Trophoblast cell (in vitro differentiated cells and primary cell): ENCODE measurements at regions not wholly inside any gene's neighbourhood (a gene's known extent, or its start where the extent isn't known, plus 50 kb on each side); places are given as distances from the start of the nearest gene placed in this dataset.

Source experiments
- DNase-seq, 2 donors: peaks; one replicate each; pipeline ENCODE4 v3.0.0-alpha.2; 2016
- H2AFZ ChIP-seq: 2 replicates; pipeline ENCODE4 v1.6.1; 2013; ENCODE audit warnings: low read length, moderate library complexity, mild to moderate bottlenecking; ENCODE audit not compliant: insufficient read depth, poor library complexity
- H2AK5ac ChIP-seq: 2 replicates; pipeline ENCODE4 v1.6.1; 2013; ENCODE audit warnings: mild to moderate bottlenecking, low read length
- H2BK120ac ChIP-seq: 2 replicates; pipeline ENCODE4 v1.6.1; 2013; ENCODE audit warnings: low read length, mild to moderate bottlenecking, moderate library complexity; ENCODE audit not compliant: insufficient read depth, poor library complexity
- H2BK12ac ChIP-seq: 2 replicates; pipeline ENCODE4 v1.6.1; 2013; ENCODE audit warnings: mild to moderate bottlenecking, low read length, moderate library complexity
- H2BK5ac ChIP-seq: 2 replicates; pipeline ENCODE4 v1.6.1; 2013; ENCODE audit warnings: low read length, low read depth, moderate library complexity, mild to moderate bottlenecking; ENCODE audit not compliant: poor library complexity
- H3K14ac ChIP-seq: 2 replicates; pipeline ENCODE4 v1.6.1; 2013; ENCODE audit warnings: mild to moderate bottlenecking, low read length
- H3K18ac ChIP-seq: 2 replicates; pipeline ENCODE4 v1.6.1; 2013; ENCODE audit warnings: mild to moderate bottlenecking, low read length
- H3K23ac ChIP-seq: 2 replicates; pipeline ENCODE4 v1.6.1; 2013; ENCODE audit warnings: low read length
- H3K27ac ChIP-seq: 2 replicates; pipeline ENCODE4 v1.5.1; 2013; ENCODE audit warnings: low read depth, mild to moderate bottlenecking, inconsistent platforms, low read length, moderate library complexity
- H3K27me3 ChIP-seq: 2 replicates; pipeline ENCODE4 v1.6.1; 2013; ENCODE audit warnings: inconsistent platforms, mild to moderate bottlenecking, low read length, moderate library complexity; ENCODE audit not compliant: insufficient read depth
- H3K36me3 ChIP-seq, 2 experiments: 1 replicate in 1 of 2; 2 replicates in 1 of 2; pipeline ENCODE4 v1.6.1; 2013; ENCODE audit warnings: low read length in 2 of 2, mild to moderate bottlenecking in 2 of 2, moderate library complexity in 1 of 2; ENCODE audit not compliant: insufficient read depth in 2 of 2, control insufficient read depth in 1 of 2
- H3K4ac ChIP-seq: 2 replicates; pipeline ENCODE4 v1.6.1; 2013; ENCODE audit warnings: low read depth, mild to moderate bottlenecking, low read length, moderate library complexity
- H3K4me1 ChIP-seq, 2 experiments: 1 replicate in 1 of 2; 2 replicates in 1 of 2; pipeline ENCODE4 v1.6.1; 2013; ENCODE audit warnings: low read length in 2 of 2, mild to moderate bottlenecking in 2 of 2, moderate library complexity in 1 of 2; ENCODE audit not compliant: insufficient read depth in 2 of 2, control insufficient read depth in 1 of 2
- H3K4me2 ChIP-seq: 2 replicates; pipeline ENCODE4 v1.6.1; 2013; ENCODE audit warnings: inconsistent platforms, mild to moderate bottlenecking, low read length, moderate library complexity
- H3K4me3 ChIP-seq: 2 replicates; pipeline ENCODE4 v1.5.1; 2013; ENCODE audit warnings: mild to moderate bottlenecking, low read depth, low read length, inconsistent platforms
- H3K79me1 ChIP-seq: one replicate; pipeline ENCODE4 v1.6.1; 2013; ENCODE audit warnings: low read length
- H3K79me2 ChIP-seq: 2 replicates; pipeline ENCODE4 v1.6.1; 2013; ENCODE audit warnings: low read length, mild to moderate bottlenecking; ENCODE audit not compliant: control insufficient read depth, insufficient read depth, poor library complexity
- H3K9ac ChIP-seq: 2 replicates; pipeline ENCODE4 v1.6.1; 2013; ENCODE audit warnings: mild to moderate bottlenecking, low read length
- H3K9me3 ChIP-seq: 2 replicates; pipeline ENCODE4 v1.6.1; 2013; ENCODE audit warnings: low read depth, mild to moderate bottlenecking, control low read depth, inconsistent platforms, low read length; ENCODE audit not compliant: insufficient read depth
- H4K12ac ChIP-seq: 2 replicates; pipeline ENCODE4 v1.6.1; 2013; ENCODE audit warnings: low read depth, mild to moderate bottlenecking, low read length, moderate library complexity
- H4K8ac ChIP-seq: 2 replicates; pipeline ENCODE4 v1.6.1; 2013; ENCODE audit warnings: low read depth, mild to moderate bottlenecking, low read length, moderate library complexity
- H4K91ac ChIP-seq: one replicate; pipeline ENCODE4 v1.6.1; 2013; ENCODE audit warnings: low read depth, mild to moderate bottlenecking, low read length, moderate library complexity
- WGBS: extraction: QIAGEN DNeasy Blood & Tissue Kit; methylation state at CpG from one replicate; pipeline ENCODE4 v1.1.7; 2013; ENCODE audit warnings: missing lambda C conversion rate; ENCODE audit not compliant: insufficient read length, insufficient coverage; ENCODE audit errors: extremely low coverage; 5-methylcytosine and 5-hydroxymethylcytosine counted together

DNA sequence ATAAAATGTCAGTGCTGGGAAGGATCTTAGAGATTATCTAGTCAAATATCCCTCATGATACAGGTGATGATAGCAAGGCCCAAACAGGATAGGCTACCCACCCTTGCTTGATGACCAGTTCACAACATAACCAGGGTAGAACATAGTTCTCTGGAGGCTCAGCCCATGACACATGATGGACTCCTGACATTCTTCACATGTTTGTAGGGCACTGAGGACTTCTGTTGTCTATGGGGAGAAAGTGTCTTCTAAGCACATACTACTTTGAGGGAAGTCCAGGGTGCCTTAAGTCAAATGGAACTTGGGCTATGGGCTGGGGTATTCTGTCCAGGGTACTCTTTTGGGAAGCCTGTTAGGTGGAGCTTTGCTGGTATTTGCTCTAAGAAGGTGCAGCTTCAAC, 148.9 kb downstream of the GLUL start:
- H2BK120ac ChIP-seq: no peak overlapping the region
- peak; percentile 81 to 93 for DNase-seq
- H3K14ac ChIP-seq: no peak overlapping the region
- H2BK12ac ChIP-seq: no peak overlapping the region
- H3K23ac ChIP-seq: no peak overlapping the region
- no peak overlapping the region for H4K8ac ChIP-seq
- no peak overlapping the region for H4K91ac ChIP-seq
- no peak overlapping the region for H3K27ac ChIP-seq
- no peak overlapping the region for H3K4me2 ChIP-seq
- no peaks in the 10 kb centered on the region for H3K27me3 ChIP-seq
- H4K12ac ChIP-seq: no peak overlapping the region
- H3K79me1 ChIP-seq: no peaks in the 10 kb centered on the region
- H3K79me2 ChIP-seq: no peaks in the 10 kb centered on the region
- H2AK5ac ChIP-seq: no peak overlapping the region
- no peak overlapping the region for H3K18ac ChIP-seq
- no peak overlapping the region for H3K4ac ChIP-seq
- H3K9me3 ChIP-seq: no peaks in the 10 kb centered on the region
- H2BK5ac ChIP-seq: no peak overlapping the region
- no peak overlapping the region for H3K4me3 ChIP-seq
- no peak overlapping the region for H2AFZ ChIP-seq
- H3K4me1 ChIP-seq: peaks cover 0 to 3% of the 10 kb centered on the region in 2 experiments
- no peaks in the 10 kb centered on the region for H3K36me3 ChIP-seq
- H3K9ac ChIP-seq: no peak overlapping the region

DNA sequence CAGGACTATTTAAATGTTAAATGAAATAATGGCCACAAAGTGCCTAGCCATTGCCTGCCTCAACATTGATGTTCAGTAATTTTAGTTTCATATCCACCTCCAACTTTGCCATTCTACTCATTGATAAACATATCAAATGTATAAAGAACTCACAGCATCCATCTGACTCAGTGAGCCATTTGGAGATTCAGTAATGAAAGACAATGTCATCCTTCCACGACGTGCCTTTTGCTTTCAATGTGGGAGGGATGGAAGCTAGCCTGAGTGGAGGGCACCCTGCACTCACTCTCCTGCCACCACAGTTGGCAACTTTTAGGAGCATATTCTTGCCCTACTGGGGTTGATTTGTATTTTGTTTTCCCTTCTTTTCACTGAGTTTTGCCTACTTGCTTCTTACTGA, 151.5 kb downstream of the GLUL start:
- Histone ChIP-seq H3K4me2 (no peak overlapping the region), H4K8ac (no peak overlapping the region), H3K4ac (no peak overlapping the region), H3K36me3 (no peaks in the 10 kb centered on the region), H2BK5ac (no peak overlapping the region), H4K12ac (no peak overlapping the region), H3K18ac (no peak overlapping the region), H3K23ac (no peak overlapping the region), H2BK120ac (no peak overlapping the region), H4K91ac (no peak overlapping the region), H2AFZ (no peak overlapping the region), H3K79me2 (no peaks in the 10 kb centered on the region), H3K4me1 (peaks cover 0 to 3% of the 10 kb centered on the region in 2 experiments), H3K4me3 (no peak overlapping the region), H3K9ac (no peak overlapping the region), H2AK5ac (no peak overlapping the region), H3K14ac (no peak overlapping the region), H3K79me1 (no peaks in the 10 kb centered on the region), H3K27me3 (no peaks in the 10 kb centered on the region), H3K27ac (no peak overlapping the region), H2BK12ac (no peak overlapping the region), H3K9me3 (no peaks in the 10 kb centered on the region)
- no CpG with 5 or more reads among the region's 2 CpGs for WGBS
- DNase-seq: no peak

GRCh38 chr1:182238421-182238820, 153.2 kb downstream of the GLUL start:
- Histone ChIP-seq H2BK12ac (no peak overlapping the region), H3K18ac (no peak overlapping the region), H4K91ac (no peak overlapping the region), H4K12ac (no peak overlapping the region), H3K27me3 (no peaks in the 10 kb centered on the region), H4K8ac (no peak overlapping the region), H3K79me2 (no peaks in the 10 kb centered on the region), H2AFZ (no peak overlapping the region), H3K36me3 (no peaks in the 10 kb centered on the region), H2AK5ac (no peak overlapping the region), H3K4me2 (no peak overlapping the region), H3K27ac (no peak overlapping the region), H3K4me1 (no peaks in the 10 kb centered on the region), H3K4me3 (no peak overlapping the region), H3K23ac (no peak overlapping the region), H3K14ac (no peak overlapping the region), H2BK120ac (no peak overlapping the region), H3K79me1 (no peaks in the 10 kb centered on the region), H3K9ac (no peak overlapping the region), H3K4ac (no peak overlapping the region), H3K9me3 (no peaks in the 10 kb centered on the region), H2BK5ac (no peak overlapping the region)
- DNase-seq: no peak
- WGBS: no CpG with 5 or more reads among the region's 1 CpG

DNA sequence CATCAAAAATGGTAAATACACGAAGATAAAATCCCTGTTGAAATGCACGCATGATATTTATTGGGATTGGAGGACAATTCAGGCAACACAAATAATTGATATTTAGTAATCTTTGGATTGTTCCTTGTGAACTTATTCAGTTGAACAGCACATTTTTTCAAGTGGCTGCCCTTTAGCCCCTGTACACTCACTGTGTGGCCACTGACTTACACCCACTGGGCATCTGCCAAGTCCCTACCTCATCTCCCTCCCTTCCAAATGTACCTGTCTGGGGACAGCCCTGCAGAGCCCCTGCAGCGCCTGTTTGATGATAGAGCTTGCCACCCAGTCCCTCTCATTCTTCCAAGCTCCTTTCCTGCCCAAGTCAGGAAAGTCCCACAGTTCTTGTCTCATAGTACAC, 154.3 kb downstream of the GLUL start:
- H4K12ac ChIP-seq: no peak overlapping the region
- H2AFZ ChIP-seq: no peak overlapping the region
- H2BK5ac ChIP-seq: no peak overlapping the region
- H2BK120ac ChIP-seq: no peak overlapping the region
- no peaks in the 10 kb centered on the region for H3K9me3 ChIP-seq
- H4K8ac ChIP-seq: no peak overlapping the region
- no peaks in the 10 kb centered on the region for H3K79me2 ChIP-seq
- no peak overlapping the region for H2BK12ac ChIP-seq
- H4K91ac ChIP-seq: no peak overlapping the region
- no peaks in the 10 kb centered on the region for H3K36me3 ChIP-seq
- no peak overlapping the region for H3K27ac ChIP-seq
- no peak overlapping the region for H3K14ac ChIP-seq
- H2AK5ac ChIP-seq: no peak overlapping the region
- H3K4ac ChIP-seq: no peak overlapping the region
- DNase-seq: no peak
- no peaks in the 10 kb centered on the region for H3K27me3 ChIP-seq
- H3K23ac ChIP-seq: no peak overlapping the region
- no peak overlapping the region for H3K18ac ChIP-seq
- H3K4me3 ChIP-seq: no peak overlapping the region
- no peak overlapping the region for H3K4me2 ChIP-seq
- H3K9ac ChIP-seq: no peak overlapping the region
- H3K4me1 ChIP-seq: no peaks in the 10 kb centered on the region
- no peaks in the 10 kb centered on the region for H3K79me1 ChIP-seq
- WGBS: no CpG with 5 or more reads among the region's 3 CpGs
